ENCODE measurements at regions not wholly inside any gene's neighbourhood (a gene's known extent, or its start where the extent isn't known, plus 50 kb on each side); places are given as distances from the start of the nearest gene placed in this dataset.

- ChIA-PET CTCF (no interaction called here), POLR2A (ENCODE audit: low non-redundant PET) (interaction anchor here (0.5 kb wide), 1 partner anchor 15 kb away, joined by 3 read pairs; no protein-coding TSS in a partner anchor)
- no peak overlapping the region for H3K27ac ChIP-seq
- TF ChIP-seq CTCF (conservative IDR thresholded peaks at IDR 0.05; ENCODE audit: low read depth), result no peak
- DNase-seq (ENCODE audit: low spot score), result no peak
These were observed 228.4 kb upstream of the COPS8 start for GRCh38 chr2:236857246-236857645.

- no peak for TF ChIP-seq CTCF (conservative IDR thresholded peaks at IDR 0.05; ENCODE audit: low read depth)
- ChIA-PET POLR2A (ENCODE audit: low non-redundant PET) (interaction anchor here (0.5 kb wide), 2 partner anchors 15 to 1425 kb away, joined by 3 to 4 read pairs; no protein-coding TSS in a partner anchor), CTCF (no interaction called here)
- H3K27ac ChIP-seq, result no peak overlapping the region
- no peak for DNase-seq (ENCODE audit: low spot score)
These were observed 227.9 kb upstream of the COPS8 start for GRCh38 chr2:236857781-236858180.

GRCh38 chr2:236858661-236859060 lies 227.0 kb upstream of the COPS8 start:
- no peak overlapping the region for H3K27ac ChIP-seq
- no peak for TF ChIP-seq CTCF (conservative IDR thresholded peaks at IDR 0.05; ENCODE audit: low read depth)
- DNase-seq (ENCODE audit: low spot score), result no peak
- CTCF ChIA-PET, result no interaction called here
- POLR2A ChIA-PET (ENCODE audit: low non-redundant PET), result no interaction called here

GRCh38 chr2:236859908-236860307 lies 225.8 kb upstream of the COPS8 start:
- no peak for DNase-seq (ENCODE audit: low spot score)
- CTCF ChIA-PET, result no interaction called here
- no peak for TF ChIP-seq CTCF (conservative IDR thresholded peaks at IDR 0.05; ENCODE audit: low read depth)
- POLR2A ChIA-PET (ENCODE audit: low non-redundant PET), result no interaction called here
- no peak overlapping the region for H3K27ac ChIP-seq

- no peak for TF ChIP-seq CTCF (conservative IDR thresholded peaks at IDR 0.05; ENCODE audit: low read depth)
- no peak for DNase-seq (ENCODE audit: low spot score)
- ChIA-PET POLR2A (ENCODE audit: low non-redundant PET) (no interaction called here), CTCF (no interaction called here)
- H3K27ac ChIP-seq, result no peak overlapping the region
These were observed 224.4 kb upstream of the COPS8 start for GRCh38 chr2:236861196-236861875.

- TF ChIP-seq CTCF (conservative IDR thresholded peaks at IDR 0.05; ENCODE audit: low read depth), result no peak
- ChIA-PET POLR2A (ENCODE audit: low non-redundant PET) (no interaction called here), CTCF (no interaction called here)
- no peak for DNase-seq (ENCODE audit: low spot score)
- no peak overlapping the region for H3K27ac ChIP-seq
These were observed 223.7 kb upstream of the COPS8 start for GRCh38 chr2:236861944-236862343.
